SK-N-SH treated with all-trans-retinoic acid at 6 μM for 48 hours (cell line): ENCODE measurements at regions not wholly inside any gene's neighbourhood (a gene's known extent, or its start where the extent isn't known, plus 50 kb on each side); places are given as distances from the start of the nearest gene placed in this dataset.

ENCODE experiments used
- ATAC-seq: fragments of 200-7000 bp; cut with Tn5 transposase; 3 replicates; pipeline ENCODE4 v1.9.1; 2020; ENCODE audit warnings: mild to moderate bottlenecking, moderate library complexity
- ARNTL ChIP-seq: fragments of 450-650 bp; formaldehyde crosslinking; IDR thresholded peaks from 2 replicates; pipeline ENCODE4 v1.5.0; 2020; ENCODE audit warnings: low read depth, mild to moderate bottlenecking, moderate library complexity, borderline replicate concordance
- BACH2 ChIP-seq: fragments of 250-450 bp; sonication (Bioruptor Pico); IDR thresholded peaks from 2 replicates; pipeline ENCODE4 v1.9.0; 2021; ENCODE audit warnings: mild to moderate bottlenecking, borderline replicate concordance
- CREB5 ChIP-seq: fragments of 250-450 bp; sonication (Bioruptor Pico); IDR thresholded peaks from 2 replicates; pipeline ENCODE4 v1.5.1; 2020; ENCODE audit warnings: low read depth, mild to moderate bottlenecking, moderate library complexity
- CSDC2 ChIP-seq: fragments of 250-450 bp; sonication (Bioruptor Pico); IDR thresholded peaks from 2 replicates; pipeline ENCODE4 v1.5.0; 2020; ENCODE audit warnings: mild to moderate bottlenecking, moderate library complexity
- CSRNP3 ChIP-seq: fragments of 250-450 bp; sonication (Bioruptor Pico); IDR thresholded peaks from 2 replicates; pipeline ENCODE4 v1.5.1; 2021; ENCODE audit warnings: mild to moderate bottlenecking, moderate library complexity
- ESRRG ChIP-seq: fragments of 250-450 bp; sonication (Bioruptor Pico); IDR thresholded peaks from 2 replicates; pipeline ENCODE4 v1.6.1; 2021; ENCODE audit warnings: mild to moderate bottlenecking
- GLIS3 ChIP-seq: fragments of 250-450 bp; sonication (Bioruptor Pico); IDR thresholded peaks from 2 replicates; pipeline ENCODE4 v1.5.0; 2020; ENCODE audit warnings: mild to moderate bottlenecking, moderate library complexity
- ISL1 ChIP-seq: fragments of 250-450 bp; sonication (Bioruptor Pico); IDR thresholded peaks from 2 replicates; pipeline ENCODE4 v2.1.2; 2022; ENCODE audit warnings: mild to moderate bottlenecking, moderate library complexity
- OSR1 ChIP-seq: fragments of 250-450 bp; sonication (Bioruptor Pico); IDR thresholded peaks from 2 replicates; pipeline ENCODE4 v1.8.0; 2022; ENCODE audit warnings: moderate library complexity, mild to moderate bottlenecking, inconsistent platforms
- PATZ1 ChIP-seq: fragments of 250-450 bp; sonication (Bioruptor Pico); IDR thresholded peaks from 2 replicates; pipeline ENCODE4 v1.8.0; 2020; ENCODE audit warnings: mild to moderate bottlenecking, moderate library complexity, borderline replicate concordance
- PPARA ChIP-seq: fragments of 250-450 bp; sonication (Bioruptor Pico); IDR thresholded peaks from 2 replicates; pipeline ENCODE4 v1.5.0; 2020; ENCODE audit warnings: mild to moderate bottlenecking, borderline replicate concordance
- RARB ChIP-seq: fragments of 250-450 bp; sonication (Bioruptor Pico); IDR thresholded peaks from 2 replicates; pipeline ENCODE4 v1.8.0; 2021; ENCODE audit warnings: mild to moderate bottlenecking, moderate library complexity
- SNAI2 ChIP-seq: fragments of 250-450 bp; sonication (Bioruptor Pico); IDR thresholded peaks from 2 replicates; pipeline ENCODE4 v1.5.0; 2020; ENCODE audit warnings: mild to moderate bottlenecking, moderate library complexity
- TCF4 ChIP-seq: fragments of 250-450 bp; sonication (Bioruptor Pico); IDR thresholded peaks from 2 replicates; pipeline ENCODE4 v1.8.0; 2021; ENCODE audit warnings: mild to moderate bottlenecking, moderate library complexity, borderline replicate concordance
- TOX ChIP-seq: fragments of 250-450 bp; sonication (Bioruptor Pico); IDR thresholded peaks from 2 replicates; pipeline ENCODE4 v1.8.0; 2021; ENCODE audit warnings: mild to moderate bottlenecking, moderate library complexity, borderline replicate concordance
- ZC3H10 ChIP-seq: fragments of 250-450 bp; sonication (Bioruptor Pico); IDR thresholded peaks from 2 replicates; pipeline ENCODE4 v1.5.1; 2021; ENCODE audit warnings: mild to moderate bottlenecking, moderate library complexity
- ZFP3 ChIP-seq: fragments of 250-450 bp; sonication (Bioruptor Pico); IDR thresholded peaks from 2 replicates; pipeline ENCODE4 v1.5.0; 2020; ENCODE audit warnings: mild to moderate bottlenecking, moderate library complexity
- ZFP30 ChIP-seq: fragments of 450-650 bp; formaldehyde crosslinking; IDR thresholded peaks from 2 replicates; pipeline ENCODE4 v1.5.0; 2022; ENCODE audit warnings: mild to moderate bottlenecking, moderate library complexity
- ZNF565 ChIP-seq: fragments of 450-650 bp; formaldehyde crosslinking; conservative IDR thresholded peaks from 2 replicates; pipeline ENCODE4 v1.5.0; 2020; ENCODE audit warnings: low read depth, mild to moderate bottlenecking, moderate library complexity
- ZNF70 ChIP-seq: fragments of 450-650 bp; formaldehyde crosslinking; IDR thresholded peaks from 2 replicates; pipeline ENCODE4 v1.5.0; 2020; ENCODE audit warnings: mild to moderate bottlenecking, moderate library complexity
- ZNF8 ChIP-seq: fragments of 450-650 bp; formaldehyde crosslinking; IDR thresholded peaks from 2 replicates; pipeline ENCODE4 v1.5.0; 2020; ENCODE audit warnings: mild to moderate bottlenecking, moderate library complexity

- ATAC-seq = peak; percentile 40; the same call in 1 of the 3 replicates
- TF ChIP-seq BACH2 (CRISPR knock-in tag) = no peak
- no peak for TF ChIP-seq TCF4 (CRISPR knock-in tag)
These were observed 129.2 kb upstream of the NRBF2 start for GRCh38 chr10:63003816-63004453.

- no peak for TF ChIP-seq GLIS3 (CRISPR knock-in tag)
- TF ChIP-seq ZFP3 (CRISPR knock-in tag) = no peak
- TF ChIP-seq CSRNP3 (CRISPR knock-in tag) = no peak
- ATAC-seq = no peak
These were observed 136.2 kb upstream of the NRBF2 start for GRCh38 chr10:62996925-62997324.

GRCh38 chr10:62996516-62996915 lies 136.6 kb upstream of the NRBF2 start:
- no peak for TF ChIP-seq RARB (CRISPR knock-in tag)
- no peak for TF ChIP-seq TCF4 (CRISPR knock-in tag)
- TF ChIP-seq TOX = no peak
- no peak for TF ChIP-seq ZC3H10 (CRISPR knock-in tag)
- no peak for TF ChIP-seq CSRNP3 (CRISPR knock-in tag)
- TF ChIP-seq ZFP3 (CRISPR knock-in tag) = no peak
- no peak for TF ChIP-seq ZFP30 (CRISPR knock-in tag)
- ATAC-seq = no peak

GRCh38 chr10:62993121-62993520 lies 140.0 kb upstream of the NRBF2 start:
- no peak for ATAC-seq
- TF ChIP-seq ARNTL (CRISPR knock-in tag) = no peak
- no peak for TF ChIP-seq PPARA (CRISPR knock-in tag)
- TF ChIP-seq ISL1 (CRISPR knock-in tag) = no peak
- TF ChIP-seq CSDC2 (CRISPR knock-in tag) = no peak
- no peak for TF ChIP-seq ESRRG (CRISPR knock-in tag)

- no peak for ATAC-seq
- no peak for TF ChIP-seq ZFP3 (CRISPR knock-in tag)
- no peak for TF ChIP-seq PPARA (CRISPR knock-in tag)
- TF ChIP-seq, all 23 proteins: peak for 0
These were observed 140.9 kb upstream of the NRBF2 start for GRCh38 chr10:62992145-62992721.

- no peak for ATAC-seq
- TF ChIP-seq ZC3H10 (CRISPR knock-in tag) (no peak), CSDC2 (CRISPR knock-in tag) (no peak), BACH2 (CRISPR knock-in tag) (no peak), ZFP30 (CRISPR knock-in tag) (no peak), ZNF565 (no peak), CSRNP3 (CRISPR knock-in tag) (no peak), ZNF70 (CRISPR knock-in tag) (no peak), RARB (CRISPR knock-in tag) (no peak), ESRRG (CRISPR knock-in tag) (no peak), CREB5 (CRISPR knock-in tag) (no peak), PATZ1 (CRISPR knock-in tag) (no peak), ARNTL (CRISPR knock-in tag) (no peak), TCF4 (CRISPR knock-in tag) (no peak), OSR1 (CRISPR knock-in tag) (no peak), SNAI2 (CRISPR knock-in tag) (no peak), TOX (no peak), ZNF8 (CRISPR knock-in tag) (no peak), PPARA (CRISPR knock-in tag) (no peak)
These were observed 143.0 kb upstream of the NRBF2 start for GRCh38 chr10:62990126-62990525.
